PFSK-1 (cell line): ENCODE measurements at regions not wholly inside any gene's neighbourhood (a gene's known extent, or its start where the extent isn't known, plus 50 kb on each side); places are given as distances from the start of the nearest gene placed in this dataset.

Experiments
- FOXP2 ChIP-seq: optimal IDR thresholded peaks from 2 replicates; pipeline ENCODE3; 2011; ENCODE audit warnings: borderline replicate concordance, control low read depth, inconsistent platforms; ENCODE audit not compliant: insufficient read depth; ENCODE audit errors: extremely low read length, extremely low read depth
- POLR2AphosphoS5 ChIP-seq: IDR thresholded peaks from 2 replicates; pipeline ENCODE4 v1.6.1; 2012; ENCODE audit warnings: low read depth, mild to moderate bottlenecking, control low read depth, low read length, moderate library complexity
- REST ChIP-seq, 2 experiments: IDR thresholded peaks; 2 replicates each; pipeline versions ENCODE4 v1.6.1 to v1.8.0; 2011 to 2012; ENCODE audit warnings: low read depth in 2 of 2, low read length in 2 of 2, control low read depth in 1 of 2, inconsistent platforms in 1 of 2, mild to moderate bottlenecking in 1 of 2, moderate library complexity in 1 of 2; ENCODE audit not compliant: insufficient read depth in 1 of 2
- SIN3A ChIP-seq: IDR thresholded peaks from 2 replicates; pipeline ENCODE4 v1.6.1; 2012; ENCODE audit warnings: mild to moderate bottlenecking, low read length, moderate library complexity, borderline replicate concordance; ENCODE audit not compliant: insufficient read depth
- TAF1 ChIP-seq: IDR thresholded peaks from 2 replicates; pipeline ENCODE4 v1.6.1; 2012; ENCODE audit warnings: low read length, control low read depth, borderline replicate concordance; ENCODE audit not compliant: insufficient read depth

DNA sequence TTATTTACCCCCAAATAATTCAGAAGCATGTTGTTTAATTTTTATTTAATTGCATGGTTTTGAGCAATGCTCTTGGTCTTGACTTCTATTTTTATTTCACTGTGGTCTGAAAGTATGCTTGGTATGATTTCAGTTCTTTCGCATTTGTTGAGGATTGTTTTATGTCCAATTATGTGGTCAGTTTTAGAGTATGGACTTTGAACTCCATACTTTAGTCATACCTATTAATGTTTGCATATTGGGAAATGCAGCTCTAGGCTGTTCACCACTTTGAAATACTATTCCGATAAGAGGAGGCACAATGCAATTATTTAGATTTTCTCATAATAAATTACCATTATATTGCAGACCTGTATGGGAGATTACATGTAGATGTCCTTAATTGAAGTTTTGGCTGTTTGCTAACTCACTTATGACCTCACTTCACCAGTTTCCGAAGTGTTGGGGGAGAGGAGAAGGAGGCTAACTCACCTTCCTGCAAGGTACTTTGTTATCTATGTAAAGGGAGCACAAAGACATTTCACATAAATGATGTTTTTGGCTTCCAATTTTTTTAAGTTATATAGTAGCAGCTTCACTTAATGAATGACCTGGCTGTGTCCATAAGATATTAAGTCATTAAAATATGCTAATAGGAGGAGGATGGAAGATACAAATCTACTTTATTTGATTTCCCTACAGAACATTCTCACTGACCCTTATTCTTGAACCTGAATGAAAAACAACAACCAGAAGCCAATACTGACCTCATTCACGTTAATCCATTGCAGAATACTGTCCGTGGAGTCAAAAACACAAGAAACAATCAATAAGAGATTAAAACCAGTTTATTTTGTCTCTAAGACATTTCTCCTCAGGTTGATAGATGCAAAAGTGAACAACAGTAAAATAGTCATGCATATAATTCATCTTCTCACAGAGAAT is 970.3 kb upstream of the ARRDC3 start:
- TF ChIP-seq SIN3A: no peak
- no peak for TF ChIP-seq POLR2AphosphoS5
- TF ChIP-seq REST (IDR thresholded peaks at IDR 0.05; ENCODE audit: insufficient read depth in 1 of 2, low read depth in 2 of 2, low read length in 2 of 2): no peak
- no peak for TF ChIP-seq FOXP2
- TF ChIP-seq TAF1: no peak

DNA sequence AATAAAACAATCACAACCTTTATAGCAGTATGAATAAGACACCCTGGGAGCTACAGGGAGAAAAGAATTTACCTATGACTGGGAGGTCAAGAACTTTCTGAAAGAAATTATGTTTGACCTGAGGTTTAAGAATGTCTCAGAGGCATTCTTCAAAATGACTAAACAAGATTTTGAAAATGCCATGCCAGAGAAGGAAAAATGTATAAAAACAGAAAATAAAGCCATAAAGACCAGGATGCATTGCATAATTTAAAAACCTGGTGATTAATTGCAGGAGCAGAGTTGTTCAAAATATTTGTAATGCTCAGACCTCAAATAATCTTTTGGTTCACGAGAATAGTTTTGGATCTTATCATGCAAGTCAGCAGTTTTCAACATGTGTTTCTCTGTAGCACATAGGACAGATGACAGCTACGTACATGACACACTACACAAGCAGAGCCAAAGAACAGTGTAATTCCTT is 954.7 kb upstream of the ARRDC3 start:
- TF ChIP-seq SIN3A (no peak), REST (IDR thresholded peaks at IDR 0.05; ENCODE audit: insufficient read depth in 1 of 2, low read depth in 2 of 2, low read length in 2 of 2) (no peak), TAF1 (no peak), POLR2AphosphoS5 (no peak)

GRCh38 chr5:92332039-92332438 is 948.9 kb upstream of the ARRDC3 start:
- TF ChIP-seq FOXP2 (no peak), SIN3A (no peak), POLR2AphosphoS5 (no peak), TAF1 (no peak), REST (IDR thresholded peaks at IDR 0.05; ENCODE audit: insufficient read depth in 1 of 2, low read depth in 2 of 2, low read length in 2 of 2) (no peak)

DNA sequence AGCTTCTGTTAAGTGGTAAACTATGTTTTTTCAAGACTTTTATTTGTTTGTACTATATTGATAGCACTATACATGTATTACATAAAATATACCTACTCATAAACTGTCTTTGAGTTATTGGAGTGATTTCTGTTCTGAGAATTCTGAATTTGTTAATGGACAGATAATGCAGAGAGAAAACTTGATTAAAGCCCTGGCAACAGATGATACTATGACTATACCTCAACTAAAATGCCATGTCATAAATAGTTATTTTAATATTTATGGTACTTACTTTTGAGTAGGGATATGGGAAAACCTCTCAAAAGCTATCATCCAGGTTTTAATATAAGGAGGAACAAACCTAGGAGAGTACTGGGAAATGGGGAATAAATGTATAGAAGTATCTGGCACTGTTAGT is 947.2 kb upstream of the ARRDC3 start:
- TF ChIP-seq TAF1 (no peak), REST (IDR thresholded peaks at IDR 0.05; ENCODE audit: insufficient read depth in 1 of 2, low read depth in 2 of 2, low read length in 2 of 2) (no peak), POLR2AphosphoS5 (no peak), SIN3A (no peak), FOXP2 (no peak)
